Suprapubic skin (tissue), 4 donors: ENCODE measurements at regions not wholly inside any gene's neighbourhood (a gene's known extent, or its start where the extent isn't known, plus 50 kb on each side); places are given as distances from the start of the nearest gene placed in this dataset.

Experiments used
- DNase-seq, 2 donors: peaks; one replicate each; pipeline ENCODE4 v3.0.0-alpha.2; 2019; ENCODE audit warnings: low spot score in 2 of 2
- H3K27ac ChIP-seq: fragments of 200-600 bp; sonication (generic); one replicate; pipeline ENCODE4 v1.5.1; 2019
- H3K27me3 ChIP-seq: fragments of 200-600 bp; sonication (generic); one replicate; pipeline ENCODE4 v1.5.1; 2019
- H3K36me3 ChIP-seq: fragments of 200-600 bp; sonication (generic); one replicate; pipeline ENCODE4 v1.5.1; 2019
- H3K4me1 ChIP-seq: fragments of 200-600 bp; sonication (generic); one replicate; pipeline ENCODE4 v1.5.1; 2019
- H3K4me3 ChIP-seq: fragments of 200-600 bp; sonication (generic); one replicate; pipeline ENCODE4 v1.5.1; 2019; ENCODE audit warnings: mild to moderate bottlenecking
- H3K9me3 ChIP-seq: fragments of 200-600 bp; sonication (generic); one replicate; pipeline ENCODE4 v1.5.1; 2019
- EP300 ChIP-seq: sonication (generic); formaldehyde crosslinking; IDR thresholded peaks from one replicate; pipeline ENCODE4 v1.6.1; 2017; ENCODE audit warnings: antibody characterized with exemption
- POLR2A ChIP-seq, 2 donors: fragments of 450-650 bp; IDR thresholded peaks; one replicate each; pipeline ENCODE4 v1.6.1; 2017; ENCODE audit warnings: antibody characterized with exemption in 2 of 2, mild to moderate bottlenecking in 2 of 2, moderate library complexity in 2 of 2
- POLR2AphosphoS5 ChIP-seq, 3 donors: sonication (generic); formaldehyde crosslinking; IDR thresholded peaks; one replicate each; pipeline ENCODE4 v1.6.1; 2017; ENCODE audit warnings: antibody characterized with exemption in 3 of 3
- WGBS: methylation state at CpG from one replicate; pipeline ENCODE4 v1.1.5; 2018; 5-methylcytosine and 5-hydroxymethylcytosine counted together
- TF ChIP-seq, protein P1 (sequence below), 2 donors: fragments of 200-600 bp in 1 of 2; fragments of 450-650 bp in 1 of 2; sonication (generic) in 1 of 2; IDR thresholded peaks; one replicate each; pipeline ENCODE4 v1.5.1; 2016 to 2019; ENCODE audit warnings: antibody characterized with exemption in 2 of 2, mild to moderate bottlenecking in 1 of 2, moderate library complexity in 1 of 2

DNA sequence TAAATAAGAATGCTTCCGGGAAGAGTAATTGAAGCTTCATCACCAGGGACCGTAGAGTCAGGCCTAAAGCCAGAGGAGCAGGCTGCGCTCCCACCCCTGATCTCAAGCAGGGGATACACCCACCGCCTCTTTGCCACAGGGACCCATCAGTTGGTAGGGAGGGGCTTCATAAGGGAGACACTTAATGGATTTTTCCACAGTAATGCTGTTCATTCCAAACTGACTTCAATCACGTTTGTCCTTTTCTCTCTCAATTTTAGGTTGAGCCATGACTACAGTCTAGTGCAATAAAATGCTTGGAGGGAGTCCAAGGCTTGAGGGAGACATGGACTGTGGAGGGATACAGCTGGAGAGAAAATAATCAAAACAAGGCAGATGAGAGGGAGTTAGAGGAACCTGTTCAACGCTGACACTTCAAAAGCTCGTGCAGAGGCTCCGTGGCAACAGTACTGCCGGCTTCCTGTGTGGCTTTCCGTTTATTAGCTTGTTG lies 111.5 kb downstream of the SEC16B start:
- no peaks in the 10 kb centered on the region for H3K9me3 ChIP-seq
- H3K27me3 ChIP-seq: no peaks in the 10 kb centered on the region
- H3K4me3 ChIP-seq: no peak overlapping the region
- DNase-seq: no peak
- TF ChIP-seq POLR2A (IDR thresholded peaks at IDR 0.05): no peak
- no peak for TF ChIP-seq POLR2AphosphoS5 (IDR thresholded peaks at IDR 0.05)
- TF ChIP-seq EP300: no peak
- TF ChIP-seq, protein P1, sequence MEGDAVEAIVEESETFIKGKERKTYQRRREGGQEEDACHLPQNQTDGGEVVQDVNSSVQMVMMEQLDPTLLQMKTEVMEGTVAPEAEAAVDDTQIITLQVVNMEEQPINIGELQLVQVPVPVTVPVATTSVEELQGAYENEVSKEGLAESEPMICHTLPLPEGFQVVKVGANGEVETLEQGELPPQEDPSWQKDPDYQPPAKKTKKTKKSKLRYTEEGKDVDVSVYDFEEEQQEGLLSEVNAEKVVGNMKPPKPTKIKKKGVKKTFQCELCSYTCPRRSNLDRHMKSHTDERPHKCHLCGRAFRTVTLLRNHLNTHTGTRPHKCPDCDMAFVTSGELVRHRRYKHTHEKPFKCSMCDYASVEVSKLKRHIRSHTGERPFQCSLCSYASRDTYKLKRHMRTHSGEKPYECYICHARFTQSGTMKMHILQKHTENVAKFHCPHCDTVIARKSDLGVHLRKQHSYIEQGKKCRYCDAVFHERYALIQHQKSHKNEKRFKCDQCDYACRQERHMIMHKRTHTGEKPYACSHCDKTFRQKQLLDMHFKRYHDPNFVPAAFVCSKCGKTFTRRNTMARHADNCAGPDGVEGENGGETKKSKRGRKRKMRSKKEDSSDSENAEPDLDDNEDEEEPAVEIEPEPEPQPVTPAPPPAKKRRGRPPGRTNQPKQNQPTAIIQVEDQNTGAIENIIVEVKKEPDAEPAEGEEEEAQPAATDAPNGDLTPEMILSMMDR (IDR thresholded peaks at IDR 0.05): no peak
- no peaks in the 10 kb centered on the region for H3K36me3 ChIP-seq
- 14% methylated on average over 10 of the region's 10 CpGs for WGBS
- no peak overlapping the region for H3K27ac ChIP-seq
- peaks cover 5% of the 10 kb centered on the region for H3K4me1 ChIP-seq

DNA sequence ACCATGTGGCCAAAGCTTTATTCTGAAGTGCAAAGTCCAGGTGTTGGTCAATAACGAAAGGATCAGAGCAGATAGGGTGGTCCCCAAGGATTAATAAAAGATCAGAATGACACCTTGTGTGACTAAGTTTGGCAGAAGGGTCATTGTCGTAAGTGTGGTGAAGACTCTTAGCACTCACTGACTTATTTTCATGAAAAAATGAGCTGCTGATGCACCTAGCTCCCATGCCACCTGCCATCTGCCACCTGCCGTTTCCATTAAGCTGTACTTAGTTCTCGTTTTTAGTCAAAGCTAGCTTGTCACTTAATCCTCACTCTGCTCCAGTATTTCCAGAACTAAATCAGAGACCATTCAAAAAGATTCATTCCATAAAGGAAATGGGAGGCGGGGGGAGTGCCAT lies 112.6 kb downstream of the SEC16B start:
- peaks cover 5% of the 10 kb centered on the region for H3K4me1 ChIP-seq
- H3K9me3 ChIP-seq: no peaks in the 10 kb centered on the region
- 89% methylated on average over 5 of the region's 5 CpGs for WGBS
- TF ChIP-seq, protein P1 (IDR thresholded peaks at IDR 0.05): no peak
- H3K36me3 ChIP-seq: no peaks in the 10 kb centered on the region
- no peaks in the 10 kb centered on the region for H3K27me3 ChIP-seq
- H3K27ac ChIP-seq: no peak overlapping the region
- no peak overlapping the region for H3K4me3 ChIP-seq
- DNase-seq: no peak

DNA sequence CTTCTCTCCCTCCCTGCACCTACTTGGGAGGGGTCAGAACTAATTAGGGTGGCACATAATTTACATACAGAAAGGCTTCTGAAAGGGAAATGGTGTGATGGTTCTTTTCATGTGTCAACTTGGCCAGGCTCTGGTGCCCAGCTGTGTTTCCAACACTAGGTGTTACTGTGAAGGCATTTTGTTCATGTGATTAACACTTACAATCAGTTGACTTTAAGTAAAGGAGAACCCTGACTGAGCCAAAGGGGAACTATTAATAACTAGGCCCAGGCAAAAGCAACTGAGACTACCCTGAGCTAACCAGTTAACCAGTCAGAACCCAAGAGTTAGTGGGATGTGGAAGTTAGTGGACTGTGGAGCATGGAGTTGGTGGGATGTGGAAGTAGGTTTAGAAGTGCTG lies 114.9 kb downstream of the SEC16B start:
- Histone ChIP-seq H3K9me3 (no peaks in the 10 kb centered on the region), H3K27me3 (no peaks in the 10 kb centered on the region), H3K4me1 (peaks cover 5% of the 10 kb centered on the region), H3K4me3 (no peak overlapping the region), H3K27ac (no peak overlapping the region), H3K36me3 (no peaks in the 10 kb centered on the region)
- DNase-seq: no peak
- no peak for TF ChIP-seq EP300
- TF ChIP-seq POLR2A (IDR thresholded peaks at IDR 0.05): no peak
- TF ChIP-seq, protein P1 (IDR thresholded peaks at IDR 0.05): no peak
- TF ChIP-seq POLR2AphosphoS5 (IDR thresholded peaks at IDR 0.05): no peak

DNA sequence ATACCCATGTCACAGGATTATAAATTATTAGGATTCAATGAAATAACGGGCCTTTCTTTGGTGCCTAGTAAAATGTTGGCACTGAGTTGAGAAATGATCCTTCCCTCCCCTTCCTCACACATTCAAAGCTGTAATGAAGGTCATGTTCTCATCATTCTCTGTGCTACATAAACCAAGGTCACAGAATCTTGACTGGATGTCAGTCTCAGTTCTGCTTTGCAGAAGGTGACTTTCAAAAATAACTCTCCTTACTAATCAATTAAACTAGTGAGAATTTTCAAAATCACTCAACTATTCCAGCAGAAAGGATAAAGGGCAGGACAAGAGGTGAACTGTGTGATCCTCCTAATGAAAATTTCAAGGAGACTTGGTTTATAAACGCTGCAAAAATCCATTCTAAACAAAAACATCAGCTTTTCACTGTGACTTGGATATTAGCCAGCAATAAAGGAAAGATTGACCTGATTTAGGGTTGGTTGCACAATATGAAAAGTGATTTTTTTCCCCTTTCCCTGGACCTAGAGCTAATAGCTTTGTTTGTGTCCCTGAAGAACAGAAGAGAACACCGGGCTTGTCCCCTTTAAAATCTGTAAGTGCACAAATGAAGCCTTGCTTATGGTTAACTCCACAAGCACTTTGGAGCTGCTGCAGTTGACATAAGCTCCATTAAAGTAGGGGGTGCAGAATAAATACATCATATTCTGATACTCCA lies 120.1 kb downstream of the SEC16B start:
- Histone ChIP-seq H3K4me1 (no peaks in the 10 kb centered on the region), H3K4me3 (no peak overlapping the region), H3K27ac (no peak overlapping the region), H3K27me3 (no peaks in the 10 kb centered on the region), H3K9me3 (no peaks in the 10 kb centered on the region), H3K36me3 (no peaks in the 10 kb centered on the region)
- TF ChIP-seq EP300 (no peak), POLR2A (IDR thresholded peaks at IDR 0.05) (no peak), POLR2AphosphoS5 (IDR thresholded peaks at IDR 0.05) (no peak)
- TF ChIP-seq, protein P1 (IDR thresholded peaks at IDR 0.05): no peak
- DNase-seq: no peak
- 52% methylated on average over 3 of the region's 3 CpGs for WGBS

DNA sequence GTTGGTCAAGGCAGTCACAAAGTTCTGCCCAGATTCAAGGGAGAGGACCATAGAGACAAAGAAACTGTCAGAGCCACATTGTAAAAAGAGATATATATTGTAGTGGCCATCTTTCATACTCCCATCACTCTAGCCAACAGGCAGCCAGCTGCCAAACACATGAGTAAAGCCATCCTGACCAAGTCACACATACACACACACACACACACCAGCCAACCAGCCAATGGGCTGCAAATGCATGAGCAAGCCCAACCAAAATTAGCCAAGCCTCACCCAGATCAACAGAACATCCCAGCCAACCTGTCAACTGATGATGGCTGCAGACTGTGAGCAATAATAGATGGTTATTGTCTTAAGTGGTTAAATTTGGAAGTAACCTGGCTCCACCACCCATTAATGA lies 120.7 kb downstream of the SEC16B start:
- no peak overlapping the region for H3K4me3 ChIP-seq
- no peak for DNase-seq
- TF ChIP-seq, protein P1 (IDR thresholded peaks at IDR 0.05): no peak
- TF ChIP-seq POLR2AphosphoS5 (IDR thresholded peaks at IDR 0.05) (no peak), EP300 (no peak)
- H3K27me3 ChIP-seq: no peaks in the 10 kb centered on the region
- no peaks in the 10 kb centered on the region for H3K9me3 ChIP-seq
- H3K27ac ChIP-seq: no peak overlapping the region
- no peaks in the 10 kb centered on the region for H3K4me1 ChIP-seq
- H3K36me3 ChIP-seq: no peaks in the 10 kb centered on the region
